GM08714 (cell line): ENCODE measurements at regions not wholly inside any gene's neighbourhood (a gene's known extent, or its start where the extent isn't known, plus 50 kb on each side); places are given as distances from the start of the nearest gene placed in this dataset.

Experiments used
- H3K4me3 ChIP-seq: fragments of 200-500 bp; sonication (Bioruptor generic); 2 replicates; pipeline ENCODE4 v1.5.1; 2014; ENCODE audit warnings: mild to moderate bottlenecking, low read length, inconsistent platforms
- ZNF274 ChIP-seq: IDR thresholded peaks from 2 replicates; pipeline ENCODE4 v1.6.1; 2012; ENCODE audit warnings: mild to moderate bottlenecking, low read depth, low read length

GRCh38 chr2:136214307-136215200 is 96.6 kb upstream of the CXCR4 start:
- TF ChIP-seq ZNF274 = no peak
- H3K4me3 ChIP-seq = no peak overlapping the region

- no peak overlapping the region for H3K4me3 ChIP-seq
- TF ChIP-seq ZNF274 = no peak
Measured at GRCh38 chr2:136213836-136214235, 95.9 kb upstream of the CXCR4 start.

GRCh38 chr2:136212426-136213378 is 94.8 kb upstream of the CXCR4 start:
- TF ChIP-seq ZNF274 = no peak
- H3K4me3 ChIP-seq = no peak overlapping the region

- TF ChIP-seq ZNF274 = no peak
- no peak overlapping the region for H3K4me3 ChIP-seq
Measured at GRCh38 chr2:136211701-136212100, 93.8 kb upstream of the CXCR4 start.

GRCh38 chr2:136210822-136211221 is 92.9 kb upstream of the CXCR4 start:
- TF ChIP-seq ZNF274 = no peak
- H3K4me3 ChIP-seq = no peak overlapping the region

GRCh38 chr2:136210455-136210805 is 92.5 kb upstream of the CXCR4 start:
- no peak for TF ChIP-seq ZNF274
- H3K4me3 ChIP-seq = no peak overlapping the region

GRCh38 chr2:136209561-136210454 is 91.9 kb upstream of the CXCR4 start:
- H3K4me3 ChIP-seq = no peak overlapping the region

GRCh38 chr2:136208682-136209420 is 90.9 kb upstream of the CXCR4 start:
- H3K4me3 ChIP-seq = no peak overlapping the region
- TF ChIP-seq ZNF274 = no peak

More at GRCh38 chr2:136209561-136210454, 91.9 kb upstream of the CXCR4 start:
- no peak for TF ChIP-seq ZNF274

GRCh38 chr2:136207665-136208064 is 89.7 kb upstream of the CXCR4 start:
- TF ChIP-seq ZNF274 = no peak
- H3K4me3 ChIP-seq = no peak overlapping the region; the same call in 1 of the 2 replicates

- H3K4me3 ChIP-seq = peak overlapping the region; percentile 15; the same call in 1 of the 2 replicates
- TF ChIP-seq ZNF274 = no peak
Measured at GRCh38 chr2:136207030-136207623, 89.2 kb upstream of the CXCR4 start.

- no peak for TF ChIP-seq ZNF274
- no peak overlapping the region; the same call in 1 of the 2 replicates for H3K4me3 ChIP-seq
Measured at GRCh38 chr2:136206613-136207012, 88.7 kb upstream of the CXCR4 start.

- no peak overlapping the region for H3K4me3 ChIP-seq
- TF ChIP-seq ZNF274 = no peak
Measured at GRCh38 chr2:136205615-136206014, 87.7 kb upstream of the CXCR4 start.

- H3K4me3 ChIP-seq = no peak overlapping the region
- TF ChIP-seq ZNF274 = no peak
Measured at GRCh38 chr2:136204971-136205370, 87.0 kb upstream of the CXCR4 start.
